Astrocyte (in vitro differentiated cells and primary cell): ENCODE measurements at regions not wholly inside any gene's neighbourhood (a gene's known extent, or its start where the extent isn't known, plus 50 kb on each side); places are given as distances from the start of the nearest gene placed in this dataset.

ENCODE experiments used
- DNase-seq: peaks from one replicate; pipeline ENCODE4 v3.0.0-alpha.2; 2010; ENCODE audit warnings: low read depth
- FAIRE-seq: peaks from 2 replicates; lab custom pipeline; 2011; peaks lifted over from hg19 to GRCh38; lab: Jason Lieb, UNC
- H2AFZ ChIP-seq: 2 replicates; pipeline ENCODE4 v1.6.0; 2012; ENCODE audit warnings: low read depth, low read length, inconsistent platforms
- H3K27ac ChIP-seq: 2 replicates; pipeline ENCODE4 v1.5.1; 2011; ENCODE audit warnings: low read depth, low read length, inconsistent platforms
- H3K27me3 ChIP-seq: 2 replicates; pipeline ENCODE4 v1.6.0; 2011; ENCODE audit warnings: low read length, inconsistent platforms; ENCODE audit not compliant: insufficient read depth
- H3K36me3 ChIP-seq: 2 replicates; pipeline ENCODE4 v1.5.1; 2011; ENCODE audit warnings: low read length, inconsistent platforms; ENCODE audit not compliant: insufficient read depth
- H3K4me1 ChIP-seq: 2 replicates; pipeline ENCODE4 v1.5.1; 2011; ENCODE audit warnings: low read length, inconsistent platforms; ENCODE audit not compliant: insufficient read depth
- H3K4me2 ChIP-seq: 2 replicates; pipeline ENCODE4 v1.6.0; 2012; ENCODE audit warnings: low read length, inconsistent platforms
- H3K4me3 ChIP-seq: 2 replicates; pipeline ENCODE4 v1.5.1; 2011; ENCODE audit warnings: low read depth, mild to moderate bottlenecking, low read length, inconsistent platforms; ENCODE audit not compliant: insufficient read depth
- H3K79me2 ChIP-seq: 2 replicates; pipeline ENCODE4 v1.6.0; 2012; ENCODE audit warnings: mild to moderate bottlenecking, low read length, inconsistent platforms; ENCODE audit not compliant: insufficient read depth
- H3K9ac ChIP-seq: 2 replicates; pipeline ENCODE4 v1.6.0; 2012; ENCODE audit warnings: mild to moderate bottlenecking, low read length, inconsistent platforms
- H3K9me3 ChIP-seq: 2 replicates; pipeline ENCODE4 v1.5.1; 2012; ENCODE audit warnings: low read depth, mild to moderate bottlenecking, low read length, inconsistent platforms; ENCODE audit not compliant: insufficient read depth
- H4K20me1 ChIP-seq: 2 replicates; pipeline ENCODE4 v1.6.0; 2012; ENCODE audit warnings: low read length, inconsistent platforms; ENCODE audit not compliant: insufficient read depth
- H3K27ac Mint-ChIP-seq: one replicate; pipeline ENCODE4 v1.8.0; 2021; ENCODE audit warnings: mild to moderate bottlenecking, mixed read lengths; ENCODE audit not compliant: unreplicated experiment
- H3K27me3 Mint-ChIP-seq: one replicate; pipeline ENCODE4 v1.8.0; 2021; ENCODE audit warnings: low read depth, mixed read lengths; ENCODE audit not compliant: unreplicated experiment
- H3K36me3 Mint-ChIP-seq: one replicate; pipeline ENCODE4 v1.8.0; 2021; ENCODE audit warnings: low read depth, mixed read lengths; ENCODE audit not compliant: unreplicated experiment
- H3K4me1 Mint-ChIP-seq: one replicate; pipeline ENCODE4 v1.8.0; 2021; ENCODE audit warnings: low read depth, mixed read lengths; ENCODE audit not compliant: unreplicated experiment
- H3K4me3 Mint-ChIP-seq: one replicate; pipeline ENCODE4 v1.8.0; 2021; ENCODE audit warnings: mild to moderate bottlenecking, moderate library complexity, mixed read lengths; ENCODE audit not compliant: unreplicated experiment
- H3K9me3 Mint-ChIP-seq: one replicate; pipeline ENCODE4 v1.8.0; 2021; ENCODE audit warnings: mild to moderate bottlenecking, mixed read lengths; ENCODE audit not compliant: unreplicated experiment
- CTCF ChIP-seq: IDR thresholded peaks from 2 replicates; pipeline ENCODE4 v1.5.1; 2011; ENCODE audit warnings: low read depth, mild to moderate bottlenecking, inconsistent platforms, low read length, moderate library complexity; ENCODE audit not compliant: insufficient read depth
- EZH2 ChIP-seq: IDR thresholded peaks from 2 replicates; pipeline ENCODE4 v1.6.1; 2012; ENCODE audit warnings: mild to moderate bottlenecking, low read length, inconsistent platforms; ENCODE audit not compliant: insufficient read depth

DNA sequence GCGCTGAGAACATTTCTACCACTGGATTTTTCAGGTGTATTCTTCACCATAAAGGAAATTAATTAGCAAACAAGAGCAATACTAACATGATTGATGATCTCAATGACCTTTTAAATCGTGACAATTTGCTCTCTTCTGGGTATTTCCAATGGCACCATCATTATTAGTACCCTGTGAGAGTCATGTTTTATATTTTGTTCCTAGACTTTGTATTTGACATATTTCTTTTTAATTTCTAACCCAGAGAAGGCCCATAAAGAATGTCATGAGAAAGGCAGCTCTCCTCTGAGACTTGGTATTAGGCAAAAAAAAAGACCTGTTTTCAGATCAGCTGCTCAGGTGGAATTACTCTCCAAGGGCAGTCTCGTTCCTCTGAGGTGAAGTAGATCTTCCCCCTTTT lies 1253.4 kb downstream of the ROBO2 start:
- Histone ChIP-seq H3K4me2 (no peak overlapping the region), H3K79me2 (no peaks in the 10 kb centered on the region), H3K4me3 (no peak overlapping the region), H3K27ac (no peak overlapping the region), H3K9me3 (no peaks in the 10 kb centered on the region), H4K20me1 (no peaks in the 10 kb centered on the region), H3K4me1 (no peaks in the 10 kb centered on the region), H3K9ac (no peak overlapping the region), H2AFZ (no peak overlapping the region), H3K27me3 (no peaks in the 10 kb centered on the region), H3K36me3 (no peaks in the 10 kb centered on the region)
- Mint-ChIP-seq H3K27ac (no peak overlapping the region), H3K4me3 (no peak overlapping the region), H3K36me3 (no peaks in the 10 kb centered on the region), H3K9me3 (no peaks in the 10 kb centered on the region), H3K4me1 (no peaks in the 10 kb centered on the region), H3K27me3 (peaks cover 4% of the 10 kb centered on the region)
- TF ChIP-seq CTCF (no peak), EZH2 (no peak)
- DNase-seq: no peak
- FAIRE-seq: no peak

DNA sequence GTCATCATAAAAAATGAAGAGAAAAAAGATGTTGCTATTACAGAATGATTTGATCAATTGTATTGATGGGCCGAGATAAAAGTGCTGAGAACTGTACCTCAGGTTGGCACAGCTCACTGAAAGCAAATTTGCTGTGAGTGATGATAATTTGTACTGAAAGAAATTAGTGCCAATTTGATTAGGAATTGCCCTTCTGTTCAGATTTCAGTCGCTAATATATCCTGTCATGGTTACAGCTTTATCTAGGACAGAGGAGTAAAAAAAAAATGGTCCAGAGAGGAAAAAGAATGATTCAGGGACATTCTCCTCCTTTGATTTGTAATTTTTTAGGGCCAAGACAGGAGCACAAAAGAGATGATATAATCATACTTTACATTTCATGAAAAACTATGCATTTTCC lies 1264.2 kb downstream of the ROBO2 start:
- Histone ChIP-seq H3K79me2 (no peaks in the 10 kb centered on the region), H3K4me3 (no peak overlapping the region), H3K36me3 (no peaks in the 10 kb centered on the region), H3K27me3 (no peaks in the 10 kb centered on the region), H3K9me3 (no peaks in the 10 kb centered on the region), H3K4me2 (no peak overlapping the region), H3K27ac (no peak overlapping the region), H3K9ac (no peak overlapping the region), H3K4me1 (no peaks in the 10 kb centered on the region), H4K20me1 (no peaks in the 10 kb centered on the region), H2AFZ (no peak overlapping the region)
- FAIRE-seq (no peak), DNase-seq (no peak)
- H3K36me3 Mint-ChIP-seq: no peaks in the 10 kb centered on the region
- no peaks in the 10 kb centered on the region for H3K4me1 Mint-ChIP-seq
- TF ChIP-seq EZH2: no peak
- no peak for TF ChIP-seq CTCF
- no peaks in the 10 kb centered on the region for H3K27me3 Mint-ChIP-seq
- no peak overlapping the region for H3K4me3 Mint-ChIP-seq
- peaks cover 3% of the 10 kb centered on the region for H3K9me3 Mint-ChIP-seq
- H3K27ac Mint-ChIP-seq: no peak overlapping the region

GRCh38 chr3:78312851-78313250 lies 1273.0 kb downstream of the ROBO2 start:
- DNase-seq (no peak), FAIRE-seq (no peak)
- H2AFZ ChIP-seq: no peak overlapping the region
- H3K36me3 ChIP-seq: no peaks in the 10 kb centered on the region
- H3K79me2 ChIP-seq: no peaks in the 10 kb centered on the region
- no peaks in the 10 kb centered on the region for H4K20me1 ChIP-seq
- Mint-ChIP-seq H3K27ac (no peak overlapping the region), H3K27me3 (no peaks in the 10 kb centered on the region), H3K4me1 (no peaks in the 10 kb centered on the region), H3K4me3 (no peak overlapping the region), H3K36me3 (no peaks in the 10 kb centered on the region), H3K9me3 (no peaks in the 10 kb centered on the region)
- H3K9me3 ChIP-seq: no peaks in the 10 kb centered on the region
- H3K9ac ChIP-seq: no peak overlapping the region
- TF ChIP-seq EZH2 (no peak), CTCF (no peak)
- H3K4me3 ChIP-seq: no peak overlapping the region
- no peak overlapping the region for H3K4me2 ChIP-seq
- H3K4me1 ChIP-seq: no peaks in the 10 kb centered on the region
- no peaks in the 10 kb centered on the region for H3K27me3 ChIP-seq
- H3K27ac ChIP-seq: no peak overlapping the region
